Spleen (tissue), 11 donors: ENCODE measurements at regions not wholly inside any gene's neighbourhood (a gene's known extent, or its start where the extent isn't known, plus 50 kb on each side); places are given as distances from the start of the nearest gene placed in this dataset.
"Not testable (repeated sequence)": the region's sequence is repeated elsewhere in the genome, so short reads cannot be mapped to it uniquely, and the experiment has no call there.

Experiments used
- DNase-seq: peaks from one replicate; pipeline ENCODE4 v3.0.0-alpha.2; 2020
- H3K27ac ChIP-seq, 8 donors: fragments of 200-600 bp; sonication (generic) in 7 of 8; 1 replicate in 4 of 8; 2 replicates in 4 of 8; pipeline versions ENCODE4 v1.5.0 to v1.8.0; 2016 to 2021; ENCODE audit warnings: inconsistent platforms in 4 of 8, mild to moderate bottlenecking in 4 of 8, moderate library complexity in 1 of 8
- H3K27me3 ChIP-seq, 7 donors: fragments of 200-600 bp; sonication (generic) in 6 of 7; replicated peaks in 1 of 7; 1 replicate in 4 of 7; 2 replicates in 3 of 7; pipeline versions ENCODE4 v1.5.0 to v1.8.0; 2016 to 2021; ENCODE audit warnings: inconsistent platforms in 3 of 7, mild to moderate bottlenecking in 1 of 7
- H3K36me3 ChIP-seq, 6 donors: fragments of 200-600 bp; sonication (generic) in 5 of 6; 1 replicate in 4 of 6; 2 replicates in 2 of 6; pipeline versions ENCODE4 v1.5.0 to v1.8.0; 2016 to 2021; ENCODE audit warnings: inconsistent platforms in 2 of 6
- H3K4me1 ChIP-seq, 6 donors: fragments of 200-600 bp; sonication (generic) in 5 of 6; 1 replicate in 3 of 6; 2 replicates in 3 of 6; pipeline versions ENCODE4 v1.5.0 to v1.8.0; 2016 to 2021; ENCODE audit warnings: inconsistent platforms in 3 of 6
- H3K4me3 ChIP-seq, 8 donors: fragments of 200-600 bp; sonication (generic) in 7 of 8; 1 replicate in 4 of 8; 2 replicates in 4 of 8; pipeline versions ENCODE4 v1.5.0 to v1.8.0; 2016 to 2021; ENCODE audit warnings: inconsistent platforms in 4 of 8, mild to moderate bottlenecking in 4 of 8, moderate library complexity in 2 of 8
- H3K9me3 ChIP-seq, 8 donors: fragments of 200-600 bp; sonication (generic) in 7 of 8; 1 replicate in 4 of 8; 2 replicates in 4 of 8; pipeline versions ENCODE4 v1.5.0 to v1.8.0; 2016 to 2021; ENCODE audit warnings: inconsistent platforms in 4 of 8
- CTCF ChIP-seq, 11 experiments: fragments of 200-600 bp in 7 of 11; fragments of 450-650 bp in 4 of 11; sonication (generic) in 4 of 11; IDR thresholded peaks in 8 of 11; conservative IDR thresholded peaks in 3 of 11; 1 replicate in 7 of 11; 2 replicates in 4 of 11; pipeline versions ENCODE4 v1.4.0 to v1.8.0; 2016 to 2021; ENCODE audit warnings: antibody characterized with exemption in 11 of 11, inconsistent platforms in 4 of 11, mild to moderate bottlenecking in 1 of 11
- POLR2A ChIP-seq, 3 donors: fragments of 450-650 bp; IDR thresholded peaks; one replicate each; pipeline ENCODE4 v1.5.1; 2017; ENCODE audit warnings: antibody characterized with exemption in 3 of 3, mild to moderate bottlenecking in 1 of 3
- POLR2AphosphoS5 ChIP-seq, 3 donors: sonication (generic); formaldehyde crosslinking; IDR thresholded peaks; one replicate each; pipeline ENCODE4 v1.5.1; 2017; ENCODE audit warnings: antibody characterized with exemption in 3 of 3
- WGBS, 5 donors: extraction: QIAGEN DNeasy Blood & Tissue Kit in 3 of 5; methylation state at CpG; one replicate each; pipeline versions ENCODE4 v1.1.5 to v1.1.7; 2013 to 2018; 5-methylcytosine and 5-hydroxymethylcytosine counted together
- intact Hi-C: fragments of 100-400 bp; cut with DNase I; formaldehyde crosslinking; loops from one replicate; pipeline ENCODE4 v1.15.0; 2023; ENCODE audit warnings: low total_unique reads
- donor health status: healthy with polysubstance abuse.
- donor health status: DM: no; HTN: no; CAD: no; lungs with moderate emphysema.
- donor health status: DM: no; HTN: no; CAD: no.
- donor health status: Bipolar disorder and iron deficiency.
- donor health status: healthy.
- donor health status: DM: no; HTN: no; CAD: no.
- donor health status: DM: yes; HTN: yes; CAD: no.

- no peaks in the 10 kb centered on the region for H3K27me3 ChIP-seq
- intact Hi-C loops: loop anchor here (10.0 kb wide), 1 partner anchor 116 kb away; no protein-coding TSS in a partner anchor
- no peak overlapping the region for H3K4me3 ChIP-seq
- H3K9me3 ChIP-seq: peaks cover 0 to 6% (median 0%) of the 10 kb centered on the region in 8 donors
- 83 to 98% (median 90%) methylated on average over 3 of the region's 3 CpGs for WGBS, 5 donors
- H3K4me1 ChIP-seq: no peaks in the 10 kb centered on the region
- no peak for TF ChIP-seq POLR2AphosphoS5 (IDR thresholded peaks at IDR 0.05)
- TF ChIP-seq POLR2A (IDR thresholded peaks at IDR 0.05): no peak
- no peak for TF ChIP-seq CTCF (IDR thresholded peaks at IDR 0.05 in 8 of 11, conservative IDR thresholded peaks at IDR 0.05 in 3 of 11)
- no peaks in the 10 kb centered on the region for H3K36me3 ChIP-seq
- H3K27ac ChIP-seq: no peak overlapping the region
- no peak for DNase-seq
These were observed 555.4 kb upstream of the VRK2 start for GRCh38 chr2:57491213-57491612.

GRCh38 chr2:57493966-57494365 is 552.6 kb upstream of the VRK2 start:
- H3K36me3 ChIP-seq, H3K4me3 ChIP-seq, DNase-seq, H3K4me1 ChIP-seq, H3K27ac ChIP-seq, H3K9me3 ChIP-seq, H3K27me3 ChIP-seq: not testable (repeated sequence)
- intact Hi-C loops: loop anchor here (10.0 kb wide), 1 partner anchor 119 kb away; no protein-coding TSS in a partner anchor
- 72 to 94% (median 86%) methylated on average over 4 of the region's 4 CpGs for WGBS, 5 donors

GRCh38 chr2:57497489-57498096 is 549.0 kb upstream of the VRK2 start:
- intact Hi-C loops: loop anchor here (10.0 kb wide), 1 partner anchor 123 kb away; no protein-coding TSS in a partner anchor
- no peak for DNase-seq
- Histone ChIP-seq H3K4me3 (no peak overlapping the region), H3K27me3 (no peaks in the 10 kb centered on the region), H3K36me3 (no peaks in the 10 kb centered on the region), H3K27ac (no peak overlapping the region), H3K4me1 (peaks cover 0 to 3% (median 0%) of the 10 kb centered on the region in 6 donors), H3K9me3 (peaks cover 0 to 3% (median 0%) of the 10 kb centered on the region in 8 donors)
- no peak for TF ChIP-seq POLR2A (IDR thresholded peaks at IDR 0.05)
- peak in 10 of 11 experiments; percentile 23 to 69 (median 59) for TF ChIP-seq CTCF (IDR thresholded peaks at IDR 0.05 in 8 of 11, conservative IDR thresholded peaks at IDR 0.05 in 3 of 11)
- TF ChIP-seq POLR2AphosphoS5 (IDR thresholded peaks at IDR 0.05): no peak
- WGBS, 5 donors: 6 to 18% (median 12%) methylated on average over 3 of the region's 3 CpGs

- Histone ChIP-seq H3K4me3 (no peak overlapping the region), H3K9me3 (no peaks in the 10 kb centered on the region), H3K36me3 (no peaks in the 10 kb centered on the region), H3K27me3 (no peaks in the 10 kb centered on the region), H3K27ac (no peak overlapping the region), H3K4me1 (no peaks in the 10 kb centered on the region)
- no peak for TF ChIP-seq POLR2AphosphoS5 (IDR thresholded peaks at IDR 0.05)
- TF ChIP-seq POLR2A (IDR thresholded peaks at IDR 0.05): no peak
- no peak for TF ChIP-seq CTCF (IDR thresholded peaks at IDR 0.05 in 8 of 11, conservative IDR thresholded peaks at IDR 0.05 in 3 of 11)
- DNase-seq: no peak
- WGBS, 5 donors: 1 to 96% (median 53%) methylated on average over 1 of the region's 1 CpG
- intact Hi-C loops: no loop called here
These were observed 541.8 kb upstream of the VRK2 start for GRCh38 chr2:57504787-57505186.
